ENCODE measurements at regions not wholly inside any gene's neighbourhood (a gene's known extent, or its start where the extent isn't known, plus 50 kb on each side); places are given as distances from the start of the nearest gene placed in this dataset.

DNA sequence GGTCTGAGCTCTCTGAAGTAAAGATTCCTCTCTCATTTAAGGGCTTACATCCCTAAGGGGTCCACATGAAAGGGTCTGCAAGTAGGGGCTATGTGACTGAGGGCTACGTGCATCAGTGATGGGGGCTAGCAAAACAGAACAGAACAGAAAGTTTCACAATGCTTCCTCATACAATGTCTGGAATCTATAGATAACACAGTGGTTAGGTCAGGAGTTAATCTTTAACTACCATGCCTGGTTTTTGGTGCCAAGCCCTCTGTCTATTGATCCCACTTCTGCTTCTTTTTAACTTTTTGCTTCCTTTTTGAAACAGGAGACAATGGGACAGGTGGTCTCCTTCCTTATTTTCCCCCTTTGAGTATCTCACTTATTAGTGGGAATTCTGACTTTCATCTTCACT is 263.0 kb downstream of the DDX3Y start:
- DNase-seq, result no peak

- no peak for DNase-seq
Observed at GRCh38 chrY:13168257-13168656, 263.6 kb downstream of the DDX3Y start.

All from muscle of back (tissue), 3 donors.